GM23338 (cell line): ENCODE measurements at regions not wholly inside any gene's neighbourhood (a gene's known extent, or its start where the extent isn't known, plus 50 kb on each side); places are given as distances from the start of the nearest gene placed in this dataset.
A peak's percentile ranks its signal among the peaks of the same experiment; 100 is the strongest.
"Not testable (repeated sequence)": the region's sequence is repeated elsewhere in the genome, so short reads cannot be mapped to it uniquely, and the experiment has no call there.

Source experiments
- ATAC-seq: fragments of 200-7000 bp; cut with Tn5 transposase; 3 replicates; pipeline ENCODE4 v1.9.1; 2020
- DNase-seq: peaks from one replicate; pipeline ENCODE4 v3.0.0-alpha.2; 2015; ENCODE audit warnings: low spot score
- H2AFZ ChIP-seq: fragments of 200-600 bp; sonication (generic); 2 replicates; pipeline ENCODE4 v1.8.0; 2016; ENCODE audit warnings: antibody characterized with exemption, mild to moderate bottlenecking, moderate library complexity
- H3F3A ChIP-seq: fragments of 200-600 bp; sonication (generic); replicated peaks from 2 replicates; pipeline ENCODE4 v1.8.0; 2017; ENCODE audit warnings: antibody characterized with exemption, mixed run types, low read depth
- H3K27ac ChIP-seq: fragments of 200-600 bp; sonication (generic); 2 replicates; pipeline ENCODE4 v1.6.1; 2016; ENCODE audit warnings: low read depth
- H3K27me3 ChIP-seq: fragments of 200-600 bp; sonication (generic); 2 replicates; pipeline ENCODE4 v1.8.0; 2016; ENCODE audit warnings: mild to moderate bottlenecking, mixed run types, moderate library complexity; ENCODE audit not compliant: insufficient read depth
- H3K36me3 ChIP-seq: fragments of 200-600 bp; sonication (generic); 2 replicates; pipeline ENCODE4 v1.8.0; 2016; ENCODE audit warnings: mild to moderate bottlenecking; ENCODE audit not compliant: insufficient read depth
- H3K4me1 ChIP-seq: fragments of 200-600 bp; sonication (generic); 2 replicates; pipeline ENCODE4 v1.8.0; 2016; ENCODE audit warnings: mild to moderate bottlenecking, moderate library complexity; ENCODE audit not compliant: insufficient read depth
- H3K4me2 ChIP-seq: fragments of 200-600 bp; sonication (generic); 2 replicates; pipeline ENCODE4 v1.7.1; 2017; ENCODE audit warnings: mixed run types
- H3K4me3 ChIP-seq: fragments of 200-600 bp; sonication (generic); 2 replicates; pipeline ENCODE4 v1.6.1; 2016; ENCODE audit warnings: mixed run types
- H3K79me2 ChIP-seq: fragments of 200-600 bp; sonication (generic); replicated peaks from 2 replicates; pipeline ENCODE4 v1.8.0; 2017; ENCODE audit warnings: mild to moderate bottlenecking; ENCODE audit not compliant: insufficient read depth
- H3K9me2 ChIP-seq: fragments of 200-600 bp; sonication (generic); 2 replicates; pipeline ENCODE4 v1.8.0; 2017; ENCODE audit not compliant: insufficient read depth
- H4K20me1 ChIP-seq: fragments of 200-600 bp; sonication (generic); replicated peaks from 2 replicates; pipeline ENCODE4 v1.8.0; 2017; ENCODE audit warnings: mild to moderate bottlenecking; ENCODE audit not compliant: insufficient read depth
- H3K27ac Mint-ChIP-seq: 2 replicates; pipeline ENCODE4 v1.8.0; 2020; ENCODE audit warnings: inconsistent platforms, mild to moderate bottlenecking, moderate library complexity, mixed read lengths
- H3K27me3 Mint-ChIP-seq: 3 replicates; pipeline ENCODE4 v1.8.0; 2022; ENCODE audit warnings: low read depth, mild to moderate bottlenecking, moderate library complexity, mixed read lengths, inconsistent platforms; ENCODE audit not compliant: insufficient read depth, poor library complexity
- H3K36me3 Mint-ChIP-seq: 3 replicates; pipeline ENCODE4 v1.8.0; 2021; ENCODE audit warnings: low read depth, mild to moderate bottlenecking, inconsistent platforms, moderate library complexity, mixed read lengths
- H3K4me1 Mint-ChIP-seq: 3 replicates; pipeline ENCODE4 v1.8.0; 2020; ENCODE audit warnings: mild to moderate bottlenecking, inconsistent platforms, mixed read lengths
- H3K4me3 Mint-ChIP-seq: 3 replicates; pipeline ENCODE4 v1.8.0; 2021; ENCODE audit warnings: moderate library complexity, mild to moderate bottlenecking, inconsistent platforms, mixed read lengths
- H3K9me3 Mint-ChIP-seq: 3 replicates; pipeline ENCODE4 v1.8.0; 2020; ENCODE audit warnings: moderate library complexity, mild to moderate bottlenecking, inconsistent platforms, mixed read lengths
- CREB1 ChIP-seq: fragments of 250-450 bp; sonication (Bioruptor Pico); IDR thresholded peaks from 2 replicates; pipeline ENCODE4 v1.5.0; 2020; ENCODE audit warnings: low read depth, mild to moderate bottlenecking, moderate library complexity
- EZH2 ChIP-seq: fragments of 200-600 bp; sonication (generic); IDR thresholded peaks from one replicate; pipeline ENCODE4 v1.8.0; 2017; ENCODE audit warnings: antibody characterized with exemption, mild to moderate bottlenecking, low read depth; ENCODE audit not compliant: unreplicated experiment
- JUNB ChIP-seq: IDR thresholded peaks from one replicate; pipeline ENCODE4 v1.6.1; 2016; ENCODE audit warnings: antibody characterized with exemption; ENCODE audit not compliant: unreplicated experiment
- NANOG ChIP-seq: IDR thresholded peaks from 2 replicates; pipeline ENCODE4 v1.6.1; 2016; ENCODE audit warnings: antibody characterized with exemption, borderline replicate concordance
- POLR2AphosphoS5 ChIP-seq: IDR thresholded peaks from 2 replicates; pipeline ENCODE4 v1.6.1; 2016; ENCODE audit warnings: antibody characterized with exemption, low read depth
- STAT1 ChIP-seq: IDR thresholded peaks from one replicate; pipeline ENCODE4 v1.6.1; 2016; ENCODE audit warnings: antibody characterized with exemption; ENCODE audit not compliant: unreplicated experiment
- ZNF114 ChIP-seq: fragments of 250-450 bp; sonication (Bioruptor Pico); IDR thresholded peaks from 2 replicates; pipeline ENCODE4 v1.5.0; 2020; ENCODE audit warnings: mild to moderate bottlenecking, moderate library complexity
- ZNF331 ChIP-seq: fragments of 250-450 bp; sonication (Bioruptor Pico); IDR thresholded peaks from 2 replicates; pipeline ENCODE4 v1.5.0; 2020; ENCODE audit warnings: low read depth, mild to moderate bottlenecking, moderate library complexity
- TF ChIP-seq, protein P1 (sequence below): IDR thresholded peaks from one replicate; pipeline ENCODE4 v1.6.1; 2018; ENCODE audit warnings: antibody characterized with exemption; ENCODE audit not compliant: unreplicated experiment

DNA sequence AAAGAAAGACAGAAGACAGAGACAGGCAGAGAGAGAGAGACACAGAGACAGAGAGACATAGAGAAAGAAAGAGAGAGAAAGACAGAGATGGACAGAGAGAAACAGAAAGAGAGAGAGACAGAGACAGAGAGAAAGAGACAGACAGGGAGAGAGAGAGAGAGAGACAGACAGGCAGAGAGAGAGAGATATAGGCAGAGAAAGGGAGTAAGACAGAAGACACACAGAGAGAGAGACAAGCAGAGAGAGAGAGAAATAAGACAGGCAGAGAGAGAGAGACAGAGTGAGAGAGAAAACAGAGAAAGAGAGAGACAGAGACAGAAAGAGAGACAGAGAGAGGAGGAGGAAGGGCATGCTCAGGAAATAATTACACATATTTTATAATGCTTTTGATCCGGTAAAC is 758.3 kb upstream of the DEFB115 start:
- H3K4me2 ChIP-seq, result peak overlapping the region; percentile 56
- H3K27ac Mint-ChIP-seq, result no peak overlapping the region
- peak overlapping the region; percentile 37 for H3K4me3 ChIP-seq

DNA sequence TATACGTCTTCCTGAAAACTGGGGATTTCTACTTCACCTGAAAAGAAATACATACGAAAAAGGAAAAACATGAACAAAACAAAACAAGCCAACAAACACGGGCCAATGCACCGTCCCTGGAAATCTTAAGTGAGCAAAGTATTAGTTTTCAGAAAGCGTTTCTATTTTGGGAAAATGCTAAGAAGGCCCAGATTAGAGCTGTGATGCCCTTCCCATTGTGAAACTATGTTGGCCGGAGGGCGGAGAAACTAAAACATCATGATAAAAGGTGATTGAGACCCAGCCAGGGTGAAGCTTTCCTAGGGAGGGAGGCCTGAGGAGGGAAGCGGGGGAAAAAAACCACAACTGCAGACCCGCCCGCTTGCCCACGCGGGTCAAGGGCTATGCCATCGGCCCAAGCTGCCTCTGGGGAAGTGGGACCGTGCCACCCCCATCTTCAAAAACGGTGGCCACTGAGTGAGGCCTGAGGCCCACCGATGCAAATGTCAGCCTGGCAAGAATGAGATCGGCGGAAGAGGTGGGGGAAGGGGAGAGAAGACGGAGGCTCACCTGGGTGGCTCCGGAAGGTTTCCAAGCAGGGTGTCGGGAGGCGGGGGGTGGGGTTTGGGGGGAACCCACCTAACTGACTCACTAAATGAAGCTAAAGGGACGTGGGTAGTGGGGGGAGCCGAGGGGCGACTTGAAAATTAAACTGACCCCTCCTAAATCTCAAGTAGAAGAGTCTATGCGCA is 757.6 kb upstream of the DEFB115 start:
- H3K4me3 ChIP-seq, result peak overlapping the region; percentile 37
- H3K27me3 ChIP-seq, result peaks cover 26% of the 10 kb centered on the region
- not testable (repeated sequence) for H3K27ac Mint-ChIP-seq, H3K36me3 Mint-ChIP-seq, H2AFZ ChIP-seq, H3K9me3 Mint-ChIP-seq, H3F3A ChIP-seq, H3K36me3 ChIP-seq, ATAC-seq, H3K27me3 Mint-ChIP-seq, H3K9me2 ChIP-seq, H4K20me1 ChIP-seq, H3K4me1 Mint-ChIP-seq, H3K4me3 Mint-ChIP-seq, H3K79me2 ChIP-seq
- peak overlapping the region; percentile 83 for H3K27ac ChIP-seq
- H3K4me1 ChIP-seq, result peaks cover 20% of the 10 kb centered on the region
- DNase-seq, result peak; percentile 76
- peak overlapping the region; percentile 56 for H3K4me2 ChIP-seq

More for the DNA sequence above, 758.3 kb upstream of the DEFB115 start:
- peaks cover 26% of the 10 kb centered on the region for H3K27me3 ChIP-seq
- peaks cover 20% of the 10 kb centered on the region for H3K4me1 ChIP-seq
- Mint-ChIP-seq H3K4me1 (no peaks in the 10 kb centered on the region), H3K4me3 (no peak overlapping the region), H3K27me3 (peaks cover 6% of the 10 kb centered on the region), H3K9me3 (no peaks in the 10 kb centered on the region), H3K36me3 (no peaks in the 10 kb centered on the region)
- no peak for DNase-seq
- peak overlapping the region; percentile 83 for H3K27ac ChIP-seq
- no peaks in the 10 kb centered on the region for H3K36me3 ChIP-seq
- H3F3A ChIP-seq, result peaks cover 5% of the 10 kb centered on the region; the same call in 1 of the 2 replicates
- peak overlapping the region; percentile 76 for H2AFZ ChIP-seq
- H3K9me2 ChIP-seq, result no peaks in the 10 kb centered on the region
- ATAC-seq, result peak; percentile 36; the same call in 2 of the 3 replicates
- H3K79me2 ChIP-seq, result no peaks in the 10 kb centered on the region
- no peaks in the 10 kb centered on the region for H4K20me1 ChIP-seq
- TF ChIP-seq, protein P1, sequence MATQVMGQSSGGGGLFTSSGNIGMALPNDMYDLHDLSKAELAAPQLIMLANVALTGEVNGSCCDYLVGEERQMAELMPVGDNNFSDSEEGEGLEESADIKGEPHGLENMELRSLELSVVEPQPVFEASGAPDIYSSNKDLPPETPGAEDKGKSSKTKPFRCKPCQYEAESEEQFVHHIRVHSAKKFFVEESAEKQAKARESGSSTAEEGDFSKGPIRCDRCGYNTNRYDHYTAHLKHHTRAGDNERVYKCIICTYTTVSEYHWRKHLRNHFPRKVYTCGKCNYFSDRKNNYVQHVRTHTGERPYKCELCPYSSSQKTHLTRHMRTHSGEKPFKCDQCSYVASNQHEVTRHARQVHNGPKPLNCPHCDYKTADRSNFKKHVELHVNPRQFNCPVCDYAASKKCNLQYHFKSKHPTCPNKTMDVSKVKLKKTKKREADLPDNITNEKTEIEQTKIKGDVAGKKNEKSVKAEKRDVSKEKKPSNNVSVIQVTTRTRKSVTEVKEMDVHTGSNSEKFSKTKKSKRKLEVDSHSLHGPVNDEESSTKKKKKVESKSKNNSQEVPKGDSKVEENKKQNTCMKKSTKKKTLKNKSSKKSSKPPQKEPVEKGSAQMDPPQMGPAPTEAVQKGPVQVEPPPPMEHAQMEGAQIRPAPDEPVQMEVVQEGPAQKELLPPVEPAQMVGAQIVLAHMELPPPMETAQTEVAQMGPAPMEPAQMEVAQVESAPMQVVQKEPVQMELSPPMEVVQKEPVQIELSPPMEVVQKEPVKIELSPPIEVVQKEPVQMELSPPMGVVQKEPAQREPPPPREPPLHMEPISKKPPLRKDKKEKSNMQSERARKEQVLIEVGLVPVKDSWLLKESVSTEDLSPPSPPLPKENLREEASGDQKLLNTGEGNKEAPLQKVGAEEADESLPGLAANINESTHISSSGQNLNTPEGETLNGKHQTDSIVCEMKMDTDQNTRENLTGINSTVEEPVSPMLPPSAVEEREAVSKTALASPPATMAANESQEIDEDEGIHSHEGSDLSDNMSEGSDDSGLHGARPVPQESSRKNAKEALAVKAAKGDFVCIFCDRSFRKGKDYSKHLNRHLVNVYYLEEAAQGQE, result no peak
- no peak for TF ChIP-seq CREB1 (CRISPR knock-in tag)
- TF ChIP-seq NANOG, result no peak
- no peak for TF ChIP-seq STAT1
- TF ChIP-seq ZNF331 (CRISPR knock-in tag), result no peak
- no peak for TF ChIP-seq ZNF114 (CRISPR knock-in tag)
- no peak for TF ChIP-seq EZH2
- TF ChIP-seq JUNB, result no peak
- TF ChIP-seq POLR2AphosphoS5, result no peak
